ENCODE measurements at regions not wholly inside any gene's neighbourhood (a gene's known extent, or its start where the extent isn't known, plus 50 kb on each side); places are given as distances from the start of the nearest gene placed in this dataset.
"Not testable (repeated sequence)": the region's sequence is repeated elsewhere in the genome, so short reads cannot be mapped to it uniquely, and the experiment has no call there.

- no peak for DNase-seq (ENCODE audit: low read depth, low spot score)
- no peak overlapping the region for H3K4me3 ChIP-seq (ENCODE audit: low read depth, low read length)
- ChIA-PET POLR2A (no interaction called here), CTCF (no interaction called here)
- TF ChIP-seq CTCF (IDR thresholded peaks at IDR 0.05; ENCODE audit: insufficient read depth, low read length, missing control alignments), result no peak
Measured at GRCh38 chr2:194549387-194549786, 1107.6 kb upstream of the SLC39A10 start.

GRCh38 chr2:194545978-194546377, 1111.0 kb upstream of the SLC39A10 start:
- TF ChIP-seq CTCF (IDR thresholded peaks at IDR 0.05; ENCODE audit: insufficient read depth, low read length, missing control alignments), result no peak
- POLR2A ChIA-PET, result no interaction called here
- DNase-seq (ENCODE audit: low read depth, low spot score), result no peak

GRCh38 chr2:194539425-194539824, 1117.6 kb upstream of the SLC39A10 start:
- POLR2A ChIA-PET, result no interaction called here
- H3K4me3 ChIP-seq (ENCODE audit: low read depth, low read length), result no peak overlapping the region
- CTCF ChIA-PET, result no interaction called here
- DNase-seq (ENCODE audit: low read depth, low spot score), result no peak
- TF ChIP-seq CTCF (IDR thresholded peaks at IDR 0.05; ENCODE audit: insufficient read depth, low read length, missing control alignments), result no peak

More at GRCh38 chr2:194545978-194546377, 1111.0 kb upstream of the SLC39A10 start:
- H3K4me3 ChIP-seq (ENCODE audit: low read depth, low read length), result no peak overlapping the region
- CTCF ChIA-PET, result no interaction called here

GRCh38 chr2:194526121-194526520, 1130.9 kb upstream of the SLC39A10 start:
- no peak for TF ChIP-seq CTCF (IDR thresholded peaks at IDR 0.05; ENCODE audit: insufficient read depth, low read length, missing control alignments)
- no peak overlapping the region for H3K4me3 ChIP-seq (ENCODE audit: low read depth, low read length)
- CTCF ChIA-PET, result no interaction called here
- DNase-seq (ENCODE audit: low read depth, low spot score), result no peak
- POLR2A ChIA-PET, result no interaction called here

GRCh38 chr2:194514281-194514680, 1142.7 kb upstream of the SLC39A10 start:
- TF ChIP-seq CTCF (IDR thresholded peaks at IDR 0.05; ENCODE audit: insufficient read depth, low read length, missing control alignments), result no peak
- no peak for DNase-seq (ENCODE audit: low read depth, low spot score)
- POLR2A ChIA-PET, result no interaction called here
- CTCF ChIA-PET, result no interaction called here
- H3K4me3 ChIP-seq (ENCODE audit: low read depth, low read length), result no peak overlapping the region

- DNase-seq (ENCODE audit: low read depth, low spot score), result not testable (repeated sequence)
Measured at GRCh38 chr2:194511070-194511469, 1146.0 kb upstream of the SLC39A10 start.

GRCh38 chr2:194504876-194505275, 1152.2 kb upstream of the SLC39A10 start:
- DNase-seq (ENCODE audit: low read depth, low spot score); POLR2A ChIA-PET; CTCF ChIA-PET; H3K4me3 ChIP-seq (ENCODE audit: low read depth, low read length): not testable (repeated sequence)

More at GRCh38 chr2:194511070-194511469, 1146.0 kb upstream of the SLC39A10 start:
- POLR2A ChIA-PET; CTCF ChIA-PET; H3K4me3 ChIP-seq (ENCODE audit: low read depth, low read length): not testable (repeated sequence)

GRCh38 chr2:194495046-194495445, 1162.0 kb upstream of the SLC39A10 start:
- CTCF ChIA-PET, result no interaction called here
- TF ChIP-seq CTCF (IDR thresholded peaks at IDR 0.05; ENCODE audit: insufficient read depth, low read length, missing control alignments), result no peak

More at GRCh38 chr2:194495046-194495445, 1162.0 kb upstream of the SLC39A10 start:
- DNase-seq (ENCODE audit: low read depth, low spot score), result no peak
- H3K4me3 ChIP-seq (ENCODE audit: low read depth, low read length), result no peak overlapping the region
- POLR2A ChIA-PET, result no interaction called here

Measured in AG04449 (cell line).